BJ (cell line): ENCODE measurements at regions not wholly inside any gene's neighbourhood (a gene's known extent, or its start where the extent isn't known, plus 50 kb on each side); places are given as distances from the start of the nearest gene placed in this dataset.

Source experiments
- CTCF ChIA-PET: fragments of 350-600 bp; formaldehyde crosslinking; extraction: SDS; loops from one replicate; lab custom pipeline; 2021; ENCODE audit warnings: antibody characterized with exemption, inconsistent platforms; lab: Yijun Ruan, JAX
- POLR2A ChIA-PET: fragments of 300-600 bp; sonication (Branson Sonifier 250); formaldehyde crosslinking; extraction: SDS; loops from one replicate; lab custom pipeline; 2021; ENCODE audit warnings: antibody characterized with exemption; lab: Charles Lee
- DNase-seq: peaks from one replicate; pipeline ENCODE4 v3.0.0-alpha.2; 2011; ENCODE audit warnings: low read depth
- H3K27me3 ChIP-seq: 2 replicates; pipeline ENCODE4 v1.6.0; 2011; ENCODE audit warnings: low read length; ENCODE audit not compliant: control insufficient read depth, insufficient read depth
- H3K36me3 ChIP-seq: 2 replicates; pipeline ENCODE4 v1.5.1; 2011; ENCODE audit warnings: low read length; ENCODE audit not compliant: control insufficient read depth, insufficient read depth
- H3K4me3 ChIP-seq: 2 replicates; pipeline ENCODE4 v1.5.1; 2011; ENCODE audit warnings: low read depth, mild to moderate bottlenecking, control low read depth, low read length
- CTCF ChIP-seq: IDR thresholded peaks from 2 replicates; pipeline ENCODE4 v1.5.1; 2011; ENCODE audit warnings: low read depth, mild to moderate bottlenecking, control low read depth, inconsistent platforms, low read length, moderate library complexity; ENCODE audit not compliant: insufficient read depth

DNA sequence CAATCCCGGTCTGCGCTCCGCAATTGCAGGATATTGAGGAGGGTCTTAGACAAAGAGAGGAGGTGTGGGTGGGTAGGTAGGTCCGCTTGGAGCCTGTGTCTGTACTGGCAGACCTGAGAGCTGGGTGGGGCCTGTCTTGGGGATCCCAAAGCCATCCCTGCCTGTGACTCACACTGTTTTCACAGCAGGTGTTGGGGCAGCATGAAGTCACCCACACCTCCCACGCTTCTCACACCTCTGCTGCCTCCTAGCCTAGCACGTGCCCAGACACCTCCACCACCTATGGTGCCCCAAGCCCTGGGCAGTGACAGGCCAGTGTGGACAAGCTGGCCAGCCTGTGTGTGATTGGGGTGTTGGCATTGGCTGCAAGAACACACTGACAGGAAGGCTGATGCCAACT, 65.7 kb upstream of the ECE1 start:
- DNase-seq, result no peak
- no peak for TF ChIP-seq CTCF
- no peak overlapping the region for H3K4me3 ChIP-seq
- ChIA-PET POLR2A (no interaction called here), CTCF (interaction anchor here (3.3 kb wide), 1 partner anchor 12 kb away, joined by 15 read pairs; no protein-coding TSS in a partner anchor)
- H3K27me3 ChIP-seq, result no peaks in the 10 kb centered on the region
- H3K36me3 ChIP-seq, result no peaks in the 10 kb centered on the region

GRCh38 chr1:21352586-21352985, 62.3 kb upstream of the ECE1 start:
- DNase-seq, result no peak
- H3K27me3 ChIP-seq, result no peaks in the 10 kb centered on the region
- POLR2A ChIA-PET, result no interaction called here
- TF ChIP-seq CTCF, result no peak
- CTCF ChIA-PET, result interaction anchor here (1.4 to 1.9 kb wide), 3 partner anchors 13 to 121 kb away, joined by 3 to 6 read pairs (median 5); no protein-coding TSS in a partner anchor
- H3K4me3 ChIP-seq, result no peak overlapping the region
- no peaks in the 10 kb centered on the region for H3K36me3 ChIP-seq

DNA sequence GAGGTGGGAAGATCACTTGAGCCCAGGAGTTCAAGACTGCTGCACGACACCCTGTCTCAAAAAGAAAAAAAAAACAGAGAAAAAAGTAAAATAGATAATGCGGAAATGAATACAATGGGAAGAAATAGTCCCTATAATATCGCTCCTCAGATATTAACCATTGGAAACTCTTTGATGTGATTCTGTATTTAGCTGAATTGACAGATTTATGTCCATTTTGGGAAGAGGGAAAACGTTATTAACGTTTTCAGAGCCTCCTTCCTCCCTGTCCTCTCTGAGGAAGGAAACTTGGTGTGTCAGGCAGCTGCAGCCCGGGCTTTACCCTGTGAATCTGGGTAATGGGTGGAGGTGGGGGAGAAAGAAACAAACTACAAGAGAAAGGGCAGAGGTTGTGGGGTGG, 61.6 kb upstream of the ECE1 start:
- TF ChIP-seq CTCF, result no peak
- Histone ChIP-seq H3K4me3 (no peak overlapping the region), H3K36me3 (no peaks in the 10 kb centered on the region), H3K27me3 (no peaks in the 10 kb centered on the region)
- CTCF ChIA-PET, result interaction anchor here (0.6 to 1.9 kb wide), 4 partner anchors 14 to 141 kb away, joined by 3 to 6 read pairs (median 4); no protein-coding TSS in a partner anchor
- POLR2A ChIA-PET, result no interaction called here
- DNase-seq, result no peak

- Histone ChIP-seq H3K36me3 (no peaks in the 10 kb centered on the region), H3K27me3 (no peaks in the 10 kb centered on the region), H3K4me3 (no peak overlapping the region)
- no peak for TF ChIP-seq CTCF
- POLR2A ChIA-PET, result no interaction called here
- CTCF ChIA-PET, result interaction anchor here (1.0 to 1.5 kb wide), 2 partner anchors 18 to 20 kb away, joined by 3 to 6 read pairs; no protein-coding TSS in a partner anchor
- DNase-seq, result no peak
These were observed 60.1 kb upstream of the ECE1 start for GRCh38 chr1:21350202-21350885.

- POLR2A ChIA-PET, result no interaction called here
- CTCF ChIA-PET, result interaction anchor here (1.3 to 1.5 kb wide), 3 partner anchors 12 to 19 kb away, joined by 3 to 6 read pairs (median 5); no protein-coding TSS in a partner anchor
- no peaks in the 10 kb centered on the region for H3K36me3 ChIP-seq
These were observed 59.4 kb upstream of the ECE1 start for GRCh38 chr1:21349693-21350092.

More at GRCh38 chr1:21349693-21350092, 59.4 kb upstream of the ECE1 start:
- Histone ChIP-seq H3K27me3 (no peaks in the 10 kb centered on the region), H3K4me3 (no peak overlapping the region)
- DNase-seq, result no peak
- no peak for TF ChIP-seq CTCF
